Kidney (tissue), 13 donors: ENCODE measurements at regions not wholly inside any gene's neighbourhood (a gene's known extent, or its start where the extent isn't known, plus 50 kb on each side); places are given as distances from the start of the nearest gene placed in this dataset.

Experiments
- DNase-seq, 5 donors: peaks; one replicate each; pipeline ENCODE4 v3.0.0-alpha.2; 2013 to 2020
- FAIRE-seq: peaks from 2 replicates; lab custom pipeline; 2012; peaks lifted over from hg19 to GRCh38; lab: Jason Lieb, UNC
- H3K27ac ChIP-seq, 2 donors: one replicate each; pipeline ENCODE4 v1.7.0; 2013; ENCODE audit warnings: low read depth in 2 of 2, low read length in 2 of 2, inconsistent platforms in 1 of 2
- H3K27me3 ChIP-seq: one replicate; pipeline ENCODE4 v1.7.1; 2013; ENCODE audit warnings: low read length, inconsistent platforms; ENCODE audit not compliant: control insufficient read depth, insufficient read depth
- H3K36me3 ChIP-seq, 3 donors: one replicate each; pipeline versions ENCODE4 v1.7.0 to v1.7.1; 2013; ENCODE audit warnings: low read length in 3 of 3, control low read depth in 1 of 3, inconsistent platforms in 1 of 3; ENCODE audit not compliant: insufficient read depth in 3 of 3, control insufficient read depth in 2 of 3
- H3K4me1 ChIP-seq, 3 donors: one replicate each; pipeline versions ENCODE4 v1.7.0 to v1.7.1; 2013; ENCODE audit warnings: low read length in 3 of 3, inconsistent platforms in 1 of 3, low read depth in 1 of 3; ENCODE audit not compliant: control insufficient read depth in 2 of 3, insufficient read depth in 2 of 3
- H3K4me3 ChIP-seq, 3 donors: one replicate each; pipeline versions ENCODE4 v1.7.0 to v1.8.1; 2013; ENCODE audit warnings: low read length in 3 of 3, control low read depth in 1 of 3, inconsistent platforms in 1 of 3
- H3K9ac ChIP-seq, 3 donors: one replicate each; pipeline versions ENCODE4 v1.7.0 to v1.7.1; 2013; ENCODE audit warnings: low read length in 3 of 3, control low read depth in 1 of 3, inconsistent platforms in 1 of 3
- H3K9me3 ChIP-seq, 3 donors: one replicate each; pipeline versions ENCODE4 v1.7.0 to v1.7.1; 2013; ENCODE audit warnings: low read length in 3 of 3, control low read depth in 1 of 3, inconsistent platforms in 1 of 3; ENCODE audit not compliant: control insufficient read depth in 2 of 3, insufficient read depth in 1 of 3
- CTCF ChIP-seq: IDR thresholded peaks from 3 replicates; pipeline ENCODE4 v1.5.1; 2012; ENCODE audit warnings: mild to moderate bottlenecking, moderate library complexity, borderline replicate concordance; ENCODE audit not compliant: insufficient read depth; ENCODE audit errors: extremely low read depth
- intact Hi-C: fragments of 100-400 bp; cut with DNase I; formaldehyde crosslinking; loops from one replicate; pipeline ENCODE4 v1.11.1; 2022
- donor health status: control.
- donor health status: control.
- donor health status: control.
- donor health status: control.
- donor health status: control.
- donor health status: DM: yes; HTN: yes; CAD: no.
- donor health status: Normal renal cell carcinoma (clear cell type).

GRCh38 chr11:41950470-41951143, 491.2 kb upstream of the LRRC4C start:
- no peak for TF ChIP-seq CTCF
- no peaks in the 10 kb centered on the region for H3K27me3 ChIP-seq
- H3K27ac ChIP-seq = no peak overlapping the region
- no peak overlapping the region for H3K9ac ChIP-seq
- DNase-seq (no peak), FAIRE-seq (no peak)
- intact Hi-C loops = no loop called here
- no peaks in the 10 kb centered on the region for H3K36me3 ChIP-seq
- H3K4me3 ChIP-seq = no peak overlapping the region
- no peaks in the 10 kb centered on the region for H3K4me1 ChIP-seq
- no peaks in the 10 kb centered on the region for H3K9me3 ChIP-seq

- H3K9ac ChIP-seq = no peak overlapping the region
- no peaks in the 10 kb centered on the region for H3K36me3 ChIP-seq
- no peaks in the 10 kb centered on the region for H3K27me3 ChIP-seq
- intact Hi-C loops = no loop called here
- no peak for TF ChIP-seq CTCF
- FAIRE-seq (no peak), DNase-seq (no peak)
- H3K27ac ChIP-seq = no peak overlapping the region
- H3K9me3 ChIP-seq = peaks cover 0 to 6% (median 0%) of the 10 kb centered on the region in 3 donors
- no peaks in the 10 kb centered on the region for H3K4me1 ChIP-seq
- no peak overlapping the region for H3K4me3 ChIP-seq
Observed at GRCh38 chr11:41954034-41954433, 494.6 kb upstream of the LRRC4C start.

- Histone ChIP-seq H3K4me3 (no peak overlapping the region), H3K9me3 (peaks cover 0 to 6% (median 0%) of the 10 kb centered on the region in 3 donors), H3K9ac (no peak overlapping the region), H3K36me3 (no peaks in the 10 kb centered on the region), H3K27me3 (no peaks in the 10 kb centered on the region), H3K27ac (no peak overlapping the region), H3K4me1 (no peaks in the 10 kb centered on the region)
- TF ChIP-seq CTCF = no peak
- intact Hi-C loops = no loop called here
- DNase-seq (no peak), FAIRE-seq (no peak)
Observed at GRCh38 chr11:41955066-41955465, 495.6 kb upstream of the LRRC4C start.
